ENCODE measurements at regions not wholly inside any gene's neighbourhood (a gene's known extent, or its start where the extent isn't known, plus 50 kb on each side); places are given as distances from the start of the nearest gene placed in this dataset.

- Histone ChIP-seq H3K36me3 (ENCODE audit: control insufficient read depth in 2 of 2, insufficient read depth in 2 of 2, low read length in 1 of 2) (no peaks in the 10 kb centered on the region), H3K4me2 (ENCODE audit: control insufficient read depth, insufficient read depth) (no peak overlapping the region), H3K79me2 (ENCODE audit: control insufficient read depth, insufficient read depth, low read length) (no peaks in the 10 kb centered on the region), H3K27me3 (replicated peaks in 1 of 2; ENCODE audit: control insufficient read depth in 2 of 2, insufficient read depth in 2 of 2, low read length in 1 of 2) (peaks cover 0 to 8% of the 10 kb centered on the region in 2 experiments; a peak in 2 of 4 replicates), H3K27ac (ENCODE audit: control insufficient read depth, insufficient read depth) (no peak overlapping the region), H2AFZ (ENCODE audit: control insufficient read depth, low read depth, low read length) (no peak overlapping the region), H3K9me3 (replicated peaks; ENCODE audit: control insufficient read depth, insufficient read depth, low read length) (no peaks in the 10 kb centered on the region), H3K4me3 (no peak overlapping the region), H3K4me1 (ENCODE audit: control insufficient read depth, insufficient read depth, low read length) (no peaks in the 10 kb centered on the region), H4K20me1 (ENCODE audit: control insufficient read depth, insufficient read depth) (no peaks in the 10 kb centered on the region; the same call in 1 of the 2 replicates), H3K9ac (ENCODE audit: control insufficient read depth, insufficient read depth, low read length) (no peak overlapping the region)
- ChIA-PET CTCF (interaction anchor here (0.6 kb wide), 1 partner anchor 811 kb away, joined by 3 read pairs; the partner anchor contains the start of gene STX16), RAD21 (ENCODE audit: unreplicated experiment) (no interaction called here), POLR2A (no interaction called here), SMC1A (ENCODE audit: uncharacterized antibody, unreplicated experiment) (no interaction called here)
- intact Hi-C loops (cut with micrococcal nuclease; ENCODE audit: unreplicated experiment) (no loop called here), in situ Hi-C loops (cut with MboI) (no loop called here)
- FAIRE-seq, result no peak
- no peak for DNase-seq (ENCODE audit: low read depth, low spot score)
- ATAC-seq, result no peak
- no TSS peak for BruUV-seq (replicated peaks)
- WGBS (ENCODE audit: insufficient coverage, insufficient replicate concordance, low lambda C conversion rate, missing lambda C conversion rate), result 57% methylated on average over 10 of the region's 10 CpGs
- TF ChIP-seq SRF (IDR thresholded peaks at IDR 0.05; ENCODE audit: low read depth in 2 of 2, low read length in 2 of 2), result no peak
- TF ChIP-seq, protein P1, sequence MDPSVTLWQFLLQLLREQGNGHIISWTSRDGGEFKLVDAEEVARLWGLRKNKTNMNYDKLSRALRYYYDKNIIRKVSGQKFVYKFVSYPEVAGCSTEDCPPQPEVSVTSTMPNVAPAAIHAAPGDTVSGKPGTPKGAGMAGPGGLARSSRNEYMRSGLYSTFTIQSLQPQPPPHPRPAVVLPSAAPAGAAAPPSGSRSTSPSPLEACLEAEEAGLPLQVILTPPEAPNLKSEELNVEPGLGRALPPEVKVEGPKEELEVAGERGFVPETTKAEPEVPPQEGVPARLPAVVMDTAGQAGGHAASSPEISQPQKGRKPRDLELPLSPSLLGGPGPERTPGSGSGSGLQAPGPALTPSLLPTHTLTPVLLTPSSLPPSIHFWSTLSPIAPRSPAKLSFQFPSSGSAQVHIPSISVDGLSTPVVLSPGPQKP (IDR thresholded peaks at IDR 0.05; ENCODE audit: low read depth, low read length), result no peak
- TF ChIP-seq RB1 (IDR thresholded peaks at IDR 0.05; ENCODE audit: borderline replicate concordance), result no peak
- no peak for TF ChIP-seq BACH1 (IDR thresholded peaks at IDR 0.05; ENCODE audit: borderline replicate concordance)
- TF ChIP-seq ESRRA (IDR thresholded peaks at IDR 0.05; ENCODE audit: low read length), result no peak
- TF ChIP-seq PAX5 (IDR thresholded peaks at IDR 0.05; ENCODE audit: borderline replicate concordance, low read depth, low read length), result no peak
- TF ChIP-seq NBN (IDR thresholded peaks at IDR 0.05), result no peak
- TF ChIP-seq JUND (IDR thresholded peaks at IDR 0.05; ENCODE audit: low read depth, low read length), result no peak
- TF ChIP-seq USF1 (IDR thresholded peaks at IDR 0.05; ENCODE audit: borderline replicate concordance, extremely low read length, insufficient read depth, low read depth, low read length), result no peak
- no peak for TF ChIP-seq ZNF274 (IDR thresholded peaks at IDR 0.05; ENCODE audit: insufficient read depth, insufficient read length)
- TF ChIP-seq FOXM1 (IDR thresholded peaks at IDR 0.05; ENCODE audit: low read depth, low read length), result no peak
- TF ChIP-seq MEF2B (IDR thresholded peaks at IDR 0.05; ENCODE audit: partially characterized antibody, poor library complexity, severe bottlenecking), result no peak
- TF ChIP-seq, protein P2, sequence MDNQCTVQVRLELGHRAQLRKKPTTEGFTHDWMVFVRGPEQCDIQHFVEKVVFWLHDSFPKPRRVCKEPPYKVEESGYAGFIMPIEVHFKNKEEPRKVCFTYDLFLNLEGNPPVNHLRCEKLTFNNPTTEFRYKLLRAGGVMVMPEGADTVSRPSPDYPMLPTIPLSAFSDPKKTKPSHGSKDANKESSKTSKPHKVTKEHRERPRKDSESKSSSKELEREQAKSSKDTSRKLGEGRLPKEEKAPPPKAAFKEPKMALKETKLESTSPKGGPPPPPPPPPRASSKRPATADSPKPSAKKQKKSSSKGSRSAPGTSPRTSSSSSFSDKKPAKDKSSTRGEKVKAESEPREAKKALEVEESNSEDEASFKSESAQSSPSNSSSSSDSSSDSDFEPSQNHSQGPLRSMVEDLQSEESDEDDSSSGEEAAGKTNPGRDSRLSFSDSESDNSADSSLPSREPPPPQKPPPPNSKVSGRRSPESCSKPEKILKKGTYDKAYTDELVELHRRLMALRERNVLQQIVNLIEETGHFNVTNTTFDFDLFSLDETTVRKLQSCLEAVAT (IDR thresholded peaks at IDR 0.05), result no peak
- TF ChIP-seq ZNF24 (IDR thresholded peaks at IDR 0.05), result no peak
- no peak for TF ChIP-seq TAF1 (IDR thresholded peaks at IDR 0.05; ENCODE audit: borderline replicate concordance, low read depth, low read length)
- TF ChIP-seq NFYB (IDR thresholded peaks at IDR 0.05; ENCODE audit: insufficient read depth, low read depth, low read length), result no peak
Measured at GRCh38 chr20:57840066-57840465, 130.3 kb upstream of the PMEPA1 start.

Data from GM12878 (cell line).